ENCODE measurements at regions not wholly inside any gene's neighbourhood (a gene's known extent, or its start where the extent isn't known, plus 50 kb on each side); places are given as distances from the start of the nearest gene placed in this dataset.

DNA sequence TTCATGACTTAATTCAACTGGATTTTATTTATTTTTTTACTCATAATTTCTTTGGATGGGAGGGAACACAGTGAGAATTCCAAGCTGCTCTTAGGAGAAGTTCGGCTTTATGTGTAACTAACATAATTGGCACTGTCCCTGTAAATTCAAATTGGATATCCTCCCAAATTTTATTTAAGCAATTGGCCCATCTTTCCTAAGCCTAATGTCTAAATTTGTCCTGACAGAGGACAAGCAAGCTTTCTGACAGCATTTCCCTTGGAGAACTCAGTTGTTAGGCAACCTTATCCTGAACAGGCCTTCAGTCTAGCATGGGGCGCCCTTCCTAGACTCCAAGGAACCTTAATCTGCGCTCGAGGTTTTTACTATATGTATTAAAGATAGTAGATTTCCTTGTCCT, 550.3 kb downstream of the NUF2 start:
- TF ChIP-seq POLR2A (IDR thresholded peaks at IDR 0.05) (no peak), POLR2AphosphoS5 (IDR thresholded peaks at IDR 0.05) (no peak)
